Activated CD4-positive, CD25-positive, alpha-beta regulatory T cell treated with anti-CD3 and anti-CD28 coated beads, Interleukin-2, amount 50 U/mL, for 16 hours (primary cell): ENCODE measurements at regions not wholly inside any gene's neighbourhood (a gene's known extent, or its start where the extent isn't known, plus 50 kb on each side); places are given as distances from the start of the nearest gene placed in this dataset.

Source experiments
- DNase-seq: peaks from one replicate; pipeline ENCODE4 v3.0.0-alpha.2; 2020; ENCODE audit warnings: low read depth, low spot score

- DNase-seq: peak; percentile 10
These were observed 61.5 kb downstream of the TBXT start for GRCh38 chr6:166106076-166106686.

- no peak for DNase-seq
These were observed 62.1 kb downstream of the TBXT start for GRCh38 chr6:166105341-166106075.

- DNase-seq: no peak
These were observed 62.8 kb downstream of the TBXT start for GRCh38 chr6:166104872-166105271.

- DNase-seq: no peak
These were observed 63.5 kb downstream of the TBXT start for GRCh38 chr6:166104107-166104506.

- no peak for DNase-seq
These were observed 65.7 kb downstream of the TBXT start for GRCh38 chr6:166101819-166102419.

- peak; percentile 11 for DNase-seq
These were observed 69.6 kb downstream of the TBXT start for GRCh38 chr6:166097914-166098522.

- no peak for DNase-seq
These were observed 79.8 kb downstream of the TBXT start for GRCh38 chr6:166087852-166088251.

GRCh38 chr6:166087246-166087645 lies 80.4 kb downstream of the TBXT start:
- DNase-seq: no peak

- DNase-seq: no peak
These were observed 82.2 kb downstream of the TBXT start for GRCh38 chr6:166085500-166085899.

GRCh38 chr6:166084951-166085350 lies 82.7 kb downstream of the TBXT start:
- no peak for DNase-seq

- no peak for DNase-seq
These were observed 87.8 kb downstream of the TBXT start for GRCh38 chr6:166079841-166080240.

GRCh38 chr6:166078294-166078693 lies 89.4 kb downstream of the TBXT start:
- no peak for DNase-seq

- DNase-seq: no peak
These were observed 91.0 kb downstream of the TBXT start for GRCh38 chr6:166076625-166077024.

- no peak for DNase-seq
These were observed 91.7 kb downstream of the TBXT start for GRCh38 chr6:166075925-166076324.

- no peak for DNase-seq
These were observed 92.5 kb downstream of the TBXT start for GRCh38 chr6:166075186-166075585.

- DNase-seq: no peak
These were observed 94.6 kb downstream of the TBXT start for GRCh38 chr6:166073082-166073481.

GRCh38 chr6:166068768-166069167 lies 98.9 kb downstream of the TBXT start:
- no peak for DNase-seq

GRCh38 chr6:166058064-166058739 lies 109.4 kb downstream of the TBXT start:
- DNase-seq: no peak

- no peak for DNase-seq
These were observed 110.2 kb downstream of the TBXT start for GRCh38 chr6:166057431-166057830.

- DNase-seq: no peak
These were observed 111.0 kb downstream of the TBXT start for GRCh38 chr6:166056637-166057036.

GRCh38 chr6:166055801-166056200 lies 111.8 kb downstream of the TBXT start:
- DNase-seq: no peak

GRCh38 chr6:166052837-166053236 lies 114.8 kb downstream of the TBXT start:
- DNase-seq: no peak
